ENCODE measurements at regions not wholly inside any gene's neighbourhood (a gene's known extent, or its start where the extent isn't known, plus 50 kb on each side); places are given as distances from the start of the nearest gene placed in this dataset.

DNA sequence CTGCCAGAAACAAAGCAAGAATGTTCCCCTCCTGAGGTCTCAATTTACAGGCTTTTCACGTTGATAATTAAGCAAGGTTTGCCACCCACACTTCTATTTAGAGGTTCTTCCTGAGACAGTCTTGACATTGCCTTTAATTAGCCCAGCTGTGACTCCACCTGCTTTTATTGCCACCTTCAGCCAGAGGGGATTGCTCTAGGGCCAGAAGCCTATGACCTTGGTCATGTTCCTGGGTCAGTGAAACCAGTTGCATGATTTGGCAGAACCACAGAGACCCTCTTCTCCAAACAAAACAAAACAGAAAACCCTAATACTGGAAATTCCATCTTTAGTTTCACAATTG, 89.8 kb downstream of the APIP start:
- H3K27ac ChIP-seq (ENCODE audit: low read depth, low read length): no peak overlapping the region
- Mint-ChIP-seq H3K36me3 (ENCODE audit: low read depth) (peaks cover 2% of the 10 kb centered on the region), H3K27me3 (ENCODE audit: insufficient read depth) (no peaks in the 10 kb centered on the region), H3K27ac (no peak overlapping the region), H3K4me1 (peaks cover 62% of the 10 kb centered on the region), H3K9me3 (no peaks in the 10 kb centered on the region), H3K4me3 (no peak overlapping the region)
- H3K9ac ChIP-seq (ENCODE audit: extremely low read depth, low read length, poor library complexity, severe bottlenecking): no peak overlapping the region
- H3K27me3 ChIP-seq (ENCODE audit: control insufficient read depth, insufficient read depth, low read length, poor library complexity, severe bottlenecking): no peaks in the 10 kb centered on the region
- DNase-seq: no peak
- H3K36me3 ChIP-seq (ENCODE audit: control insufficient read depth, insufficient read depth, low read length): no peaks in the 10 kb centered on the region
- WGBS, 2 experiments (ENCODE audit: insufficient coverage in 1 of 2, insufficient read length in 1 of 2): 45 to 83% methylated on average over 1 of the region's 1 CpG
- H3K9me3 ChIP-seq (ENCODE audit: control insufficient read depth, low read length): no peaks in the 10 kb centered on the region
- TF ChIP-seq, protein P1, sequence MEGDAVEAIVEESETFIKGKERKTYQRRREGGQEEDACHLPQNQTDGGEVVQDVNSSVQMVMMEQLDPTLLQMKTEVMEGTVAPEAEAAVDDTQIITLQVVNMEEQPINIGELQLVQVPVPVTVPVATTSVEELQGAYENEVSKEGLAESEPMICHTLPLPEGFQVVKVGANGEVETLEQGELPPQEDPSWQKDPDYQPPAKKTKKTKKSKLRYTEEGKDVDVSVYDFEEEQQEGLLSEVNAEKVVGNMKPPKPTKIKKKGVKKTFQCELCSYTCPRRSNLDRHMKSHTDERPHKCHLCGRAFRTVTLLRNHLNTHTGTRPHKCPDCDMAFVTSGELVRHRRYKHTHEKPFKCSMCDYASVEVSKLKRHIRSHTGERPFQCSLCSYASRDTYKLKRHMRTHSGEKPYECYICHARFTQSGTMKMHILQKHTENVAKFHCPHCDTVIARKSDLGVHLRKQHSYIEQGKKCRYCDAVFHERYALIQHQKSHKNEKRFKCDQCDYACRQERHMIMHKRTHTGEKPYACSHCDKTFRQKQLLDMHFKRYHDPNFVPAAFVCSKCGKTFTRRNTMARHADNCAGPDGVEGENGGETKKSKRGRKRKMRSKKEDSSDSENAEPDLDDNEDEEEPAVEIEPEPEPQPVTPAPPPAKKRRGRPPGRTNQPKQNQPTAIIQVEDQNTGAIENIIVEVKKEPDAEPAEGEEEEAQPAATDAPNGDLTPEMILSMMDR (conservative IDR thresholded peaks at IDR 0.05): no peak
- no peak overlapping the region for H3K4me3 ChIP-seq (ENCODE audit: low read length)
- peaks cover 46% of the 10 kb centered on the region for H3K4me1 ChIP-seq (ENCODE audit: control insufficient read depth, insufficient read depth, low read length)

DNA sequence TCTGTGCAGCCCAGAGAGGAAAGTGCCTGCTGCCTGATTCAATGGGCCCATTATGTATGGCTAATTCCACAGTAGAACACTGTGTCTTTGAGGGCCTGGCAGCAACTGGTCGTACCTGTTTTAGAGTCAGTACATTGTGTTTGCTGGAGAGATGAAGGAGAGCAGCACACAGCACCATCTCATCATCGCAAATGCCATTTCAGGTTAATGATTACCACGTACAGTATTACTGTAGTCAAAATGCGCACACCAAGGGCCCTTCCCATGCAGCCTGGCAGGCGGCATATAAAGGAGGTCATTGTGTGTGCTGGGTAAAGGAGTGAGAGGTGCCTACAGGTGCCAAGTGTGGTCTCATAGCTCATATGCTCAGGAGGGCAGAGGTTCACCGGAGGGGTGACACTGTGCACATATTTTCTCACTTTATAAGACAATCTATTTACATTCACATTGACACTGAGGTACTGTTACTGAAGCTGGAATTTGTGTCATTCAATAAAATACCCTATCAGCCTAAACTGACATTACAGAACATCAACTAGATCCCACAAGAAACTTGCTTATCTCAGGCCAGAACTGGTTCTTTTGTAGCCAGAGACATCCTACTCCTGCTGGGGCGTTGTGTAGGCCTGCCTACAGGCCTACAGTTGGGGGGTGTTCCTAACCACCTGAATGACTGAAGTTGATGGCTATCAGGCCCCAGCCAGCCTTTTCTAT, 90.4 kb downstream of the APIP start:
- Histone ChIP-seq H3K27ac (ENCODE audit: low read depth, low read length) (no peak overlapping the region), H3K4me1 (ENCODE audit: control insufficient read depth, insufficient read depth, low read length) (peaks cover 46% of the 10 kb centered on the region), H3K9me3 (ENCODE audit: control insufficient read depth, low read length) (no peaks in the 10 kb centered on the region), H3K9ac (ENCODE audit: extremely low read depth, low read length, poor library complexity, severe bottlenecking) (no peak overlapping the region), H3K36me3 (ENCODE audit: control insufficient read depth, insufficient read depth, low read length) (no peaks in the 10 kb centered on the region), H3K27me3 (ENCODE audit: control insufficient read depth, insufficient read depth, low read length, poor library complexity, severe bottlenecking) (no peaks in the 10 kb centered on the region), H3K4me3 (ENCODE audit: low read length) (no peak overlapping the region)
- Mint-ChIP-seq H3K4me3 (no peak overlapping the region), H3K36me3 (ENCODE audit: low read depth) (peaks cover 2% of the 10 kb centered on the region), H3K4me1 (peaks cover 59% of the 10 kb centered on the region), H3K27me3 (ENCODE audit: insufficient read depth) (no peaks in the 10 kb centered on the region), H3K27ac (peak overlapping the region; percentile 52), H3K9me3 (no peaks in the 10 kb centered on the region)
- 89 to 98% methylated on average over 5 to 7 of the region's 7 CpGs for WGBS, 2 experiments (ENCODE audit: insufficient coverage in 1 of 2, insufficient read length in 1 of 2)
- no peak for DNase-seq
- TF ChIP-seq, protein P1 (conservative IDR thresholded peaks at IDR 0.05): no peak

DNA sequence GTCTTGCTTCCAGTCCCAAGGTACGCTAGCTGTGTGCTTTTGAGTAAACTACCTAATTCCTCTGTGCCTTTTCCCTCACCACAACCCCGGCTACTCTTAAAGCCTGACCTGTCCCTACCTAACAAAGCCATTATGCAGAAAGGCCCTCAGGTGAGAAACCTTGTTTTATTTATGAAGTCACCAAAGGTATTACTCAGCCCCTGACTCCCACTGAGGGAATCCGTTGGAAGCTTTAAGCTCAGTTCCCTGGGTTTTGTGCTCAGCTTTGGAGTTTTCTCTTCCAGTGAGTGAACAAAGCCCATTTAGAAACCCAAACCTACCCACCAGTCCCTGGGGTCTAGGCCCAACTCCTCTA, 90.9 kb downstream of the APIP start:
- peaks cover 4% of the 10 kb centered on the region for H3K36me3 Mint-ChIP-seq (ENCODE audit: low read depth)

More for the DNA sequence above, 90.9 kb downstream of the APIP start:
- no peaks in the 10 kb centered on the region for H3K27me3 ChIP-seq (ENCODE audit: control insufficient read depth, insufficient read depth, low read length, poor library complexity, severe bottlenecking)
- H3K9ac ChIP-seq (ENCODE audit: extremely low read depth, low read length, poor library complexity, severe bottlenecking): no peak overlapping the region
- 50 to 63% methylated on average over 2 to 3 of the region's 3 CpGs for WGBS, 2 experiments (ENCODE audit: insufficient coverage in 1 of 2, insufficient read length in 1 of 2)
- no peak overlapping the region for H3K4me3 ChIP-seq (ENCODE audit: low read length)
- Mint-ChIP-seq H3K27ac (peak overlapping the region; percentile 52), H3K4me1 (peaks cover 56% of the 10 kb centered on the region), H3K4me3 (no peak overlapping the region), H3K27me3 (ENCODE audit: insufficient read depth) (no peaks in the 10 kb centered on the region), H3K9me3 (no peaks in the 10 kb centered on the region)
- no peaks in the 10 kb centered on the region for H3K9me3 ChIP-seq (ENCODE audit: control insufficient read depth, low read length)
- H3K27ac ChIP-seq (ENCODE audit: low read depth, low read length): no peak overlapping the region
- no peak for DNase-seq
- TF ChIP-seq, protein P1 (conservative IDR thresholded peaks at IDR 0.05): no peak
- H3K36me3 ChIP-seq (ENCODE audit: control insufficient read depth, insufficient read depth, low read length): no peaks in the 10 kb centered on the region
- peaks cover 41% of the 10 kb centered on the region for H3K4me1 ChIP-seq (ENCODE audit: control insufficient read depth, insufficient read depth, low read length)
